ENCODE measurements at regions not wholly inside any gene's neighbourhood (a gene's known extent, or its start where the extent isn't known, plus 50 kb on each side); places are given as distances from the start of the nearest gene placed in this dataset.

GRCh38 chr2:61605245-61605644 is 67.1 kb upstream of the XPO1 start:
- TF ChIP-seq CTCF (conservative IDR thresholded peaks at IDR 0.05; ENCODE audit: low read length) (no peak), EZH2phosphoT487 (IDR thresholded peaks at IDR 0.05; ENCODE audit: borderline replicate concordance, low read depth, low read length) (no peak)
